Neuronal stem cell (in vitro differentiated cells): ENCODE measurements at regions not wholly inside any gene's neighbourhood (a gene's known extent, or its start where the extent isn't known, plus 50 kb on each side); places are given as distances from the start of the nearest gene placed in this dataset.

Experiments
- DNase-seq: peaks from one replicate; pipeline ENCODE4 v3.0.0-alpha.2; 2013; ENCODE audit warnings: low spot score
- H2AFZ ChIP-seq: one replicate; pipeline ENCODE4 v1.6.1; 2013; ENCODE audit warnings: mild to moderate bottlenecking, low read length, inconsistent platforms
- H2AK5ac ChIP-seq: 2 replicates; pipeline ENCODE4 v1.6.1; 2013; ENCODE audit warnings: low read depth, mild to moderate bottlenecking, inconsistent platforms, low read length, moderate library complexity, mixed read lengths
- H2BK120ac ChIP-seq: 2 replicates; pipeline ENCODE4 v1.6.1; 2013; ENCODE audit warnings: low read depth, mild to moderate bottlenecking, inconsistent platforms, low read length, moderate library complexity, mixed read lengths
- H2BK12ac ChIP-seq: one replicate; pipeline ENCODE4 v1.6.1; 2013; ENCODE audit warnings: low read length, inconsistent platforms
- H2BK15ac ChIP-seq: 2 replicates; pipeline ENCODE4 v1.6.1; 2013; ENCODE audit warnings: mild to moderate bottlenecking, low read length, inconsistent platforms, mixed read lengths
- H2BK5ac ChIP-seq: one replicate; pipeline ENCODE4 v1.6.1; 2013; ENCODE audit warnings: inconsistent platforms, mild to moderate bottlenecking, low read length, moderate library complexity
- H3K14ac ChIP-seq: one replicate; pipeline ENCODE4 v1.6.1; 2013; ENCODE audit warnings: low read length, inconsistent platforms
- H3K18ac ChIP-seq: 2 replicates; pipeline ENCODE4 v1.6.1; 2013; ENCODE audit warnings: low read length, inconsistent platforms
- H3K23ac ChIP-seq: 2 replicates; pipeline ENCODE4 v1.6.1; 2013; ENCODE audit warnings: low read depth, mild to moderate bottlenecking, mixed read lengths, low read length, inconsistent platforms; ENCODE audit not compliant: poor library complexity
- H3K27ac ChIP-seq: replicated peaks from 3 replicates; pipeline ENCODE4 v1.5.1; 2013; ENCODE audit warnings: low read length, inconsistent platforms
- H3K27me3 ChIP-seq, 3 experiments: 2 replicates each; pipeline ENCODE4 v1.6.1; 2013; ENCODE audit warnings: low read length in 3 of 3, mild to moderate bottlenecking in 2 of 3, inconsistent platforms in 1 of 3, low read depth in 1 of 3, mixed read lengths in 1 of 3, moderate library complexity in 1 of 3; ENCODE audit not compliant: control insufficient read depth in 3 of 3, insufficient read depth in 3 of 3
- H3K36me3 ChIP-seq, 2 donors: replicated peaks in 1 of 2; 2 replicates each; pipeline ENCODE4 v1.6.1; 2013; ENCODE audit warnings: low read length in 2 of 2; ENCODE audit not compliant: control insufficient read depth in 2 of 2, insufficient read depth in 2 of 2
- H3K4ac ChIP-seq: 2 replicates; pipeline ENCODE4 v1.6.1; 2013; ENCODE audit warnings: inconsistent platforms, mild to moderate bottlenecking, low read length, moderate library complexity
- H3K4me1 ChIP-seq, 2 donors: 1 replicate in 1 of 2; 2 replicates in 1 of 2; pipeline ENCODE4 v1.6.1; 2013; ENCODE audit warnings: low read length in 2 of 2, low read depth in 1 of 2; ENCODE audit not compliant: control insufficient read depth in 2 of 2, insufficient read depth in 1 of 2
- H3K4me2 ChIP-seq: one replicate; pipeline ENCODE4 v1.6.1; 2013; ENCODE audit warnings: mild to moderate bottlenecking, low read length, inconsistent platforms; ENCODE audit not compliant: insufficient read depth, poor library complexity, severe bottlenecking
- H3K4me3 ChIP-seq, 2 donors: 2 replicates each; pipeline ENCODE4 v1.5.1; 2013; ENCODE audit warnings: low read length in 2 of 2, mild to moderate bottlenecking in 2 of 2, inconsistent platforms in 1 of 2, moderate library complexity in 1 of 2
- H3K79me1 ChIP-seq: one replicate; pipeline ENCODE4 v1.6.1; 2013; ENCODE audit warnings: low read depth, mild to moderate bottlenecking, inconsistent platforms, low read length, moderate library complexity
- H3K9ac ChIP-seq: one replicate; pipeline ENCODE4 v1.6.1; 2013; ENCODE audit warnings: mild to moderate bottlenecking, low read depth, low read length, inconsistent platforms; ENCODE audit not compliant: poor library complexity
- H3K9me3 ChIP-seq, 2 donors: replicated peaks in 1 of 2; 2 replicates each; pipeline versions ENCODE3 to v1.6.1; 2013; ENCODE audit warnings: low read length in 2 of 2, mild to moderate bottlenecking in 2 of 2, inconsistent platforms in 1 of 2, low read depth in 1 of 2, mixed read lengths in 1 of 2, moderate library complexity in 1 of 2; ENCODE audit not compliant: control insufficient read depth in 2 of 2, insufficient read depth in 1 of 2
- H4K8ac ChIP-seq: one replicate; pipeline ENCODE4 v1.6.1; 2013; ENCODE audit warnings: low read depth, mild to moderate bottlenecking, inconsistent platforms, low read length, moderate library complexity
- H4K91ac ChIP-seq: one replicate; pipeline ENCODE4 v1.6.1; 2013; ENCODE audit warnings: low read length, low read depth, mild to moderate bottlenecking, inconsistent platforms; ENCODE audit not compliant: poor library complexity
- WGBS, 2 donors: extraction: QIAGEN DNeasy Blood & Tissue Kit; methylation state at CpG; one replicate each; pipeline ENCODE4 v1.1.7; 2013; ENCODE audit warnings: missing lambda C conversion rate in 2 of 2, mixed read lengths in 1 of 2; ENCODE audit not compliant: insufficient read length in 2 of 2, insufficient replicate concordance in 1 of 2; ENCODE audit errors: extremely low coverage in 2 of 2; 5-methylcytosine and 5-hydroxymethylcytosine counted together

- H2AK5ac ChIP-seq: no peak overlapping the region
- no peak overlapping the region for H2BK12ac ChIP-seq
- H3K4me1 ChIP-seq: no peaks in the 10 kb centered on the region
- no peak overlapping the region for H3K9ac ChIP-seq
- no peak overlapping the region for H3K23ac ChIP-seq
- no peak overlapping the region for H3K4me3 ChIP-seq
- no CpG with 5 or more reads among the region's 4 CpGs for WGBS, 2 donors
- H2BK15ac ChIP-seq: no peak overlapping the region
- no peak overlapping the region for H3K27ac ChIP-seq
- no peak overlapping the region for H3K18ac ChIP-seq
- H3K79me1 ChIP-seq: no peaks in the 10 kb centered on the region
- H4K8ac ChIP-seq: no peak overlapping the region
- no peak for DNase-seq
- no peak overlapping the region for H3K4ac ChIP-seq
- no peak overlapping the region for H4K91ac ChIP-seq
- H2BK120ac ChIP-seq: no peak overlapping the region
- no peaks in the 10 kb centered on the region for H3K27me3 ChIP-seq
- no peak overlapping the region for H3K14ac ChIP-seq
- H3K36me3 ChIP-seq: no peaks in the 10 kb centered on the region
- no peaks in the 10 kb centered on the region for H3K9me3 ChIP-seq
- no peak overlapping the region for H2AFZ ChIP-seq
- H2BK5ac ChIP-seq: no peak overlapping the region
- H3K4me2 ChIP-seq: no peak overlapping the region
Observed at GRCh38 chr16:8099586-8099985, 490.7 kb downstream of the TMEM114 start.

GRCh38 chr16:8098947-8099512 is 491.3 kb downstream of the TMEM114 start:
- no CpG with 5 or more reads among the region's 11 CpGs for WGBS, 2 donors
- Histone ChIP-seq H3K79me1 (no peaks in the 10 kb centered on the region), H3K4me1 (no peaks in the 10 kb centered on the region), H2AFZ (no peak overlapping the region), H2BK5ac (no peak overlapping the region), H3K4me2 (no peak overlapping the region), H3K27me3 (no peaks in the 10 kb centered on the region), H3K4me3 (no peak overlapping the region), H3K14ac (no peak overlapping the region), H2BK12ac (no peak overlapping the region), H2BK120ac (no peak overlapping the region), H3K4ac (no peak overlapping the region), H3K36me3 (no peaks in the 10 kb centered on the region), H2BK15ac (no peak overlapping the region), H2AK5ac (no peak overlapping the region), H4K8ac (no peak overlapping the region), H3K18ac (no peak overlapping the region), H3K9ac (no peak overlapping the region), H4K91ac (no peak overlapping the region), H3K9me3 (no peaks in the 10 kb centered on the region), H3K23ac (no peak overlapping the region), H3K27ac (no peak overlapping the region)
- no peak for DNase-seq

GRCh38 chr16:8096211-8096610 is 494.1 kb downstream of the TMEM114 start:
- H4K91ac ChIP-seq: no peak overlapping the region
- H2BK15ac ChIP-seq: no peak overlapping the region
- no peak overlapping the region for H3K14ac ChIP-seq
- no peak overlapping the region for H2BK5ac ChIP-seq
- H2AFZ ChIP-seq: no peak overlapping the region
- H3K23ac ChIP-seq: no peak overlapping the region
- whole genome bisulfite sequencing, 2 donors: no CpG with 5 or more reads among the region's 5 CpGs
- no peaks in the 10 kb centered on the region for H3K79me1 ChIP-seq
- no peak overlapping the region for H4K8ac ChIP-seq
- no peak overlapping the region for H3K4me2 ChIP-seq
- H3K18ac ChIP-seq: no peak overlapping the region
- DNase-seq: no peak
- H3K36me3 ChIP-seq: no peaks in the 10 kb centered on the region
- no peak overlapping the region for H2BK12ac ChIP-seq
- no peak overlapping the region for H3K9ac ChIP-seq
- H3K4me3 ChIP-seq: no peak overlapping the region
- H3K4me1 ChIP-seq: no peaks in the 10 kb centered on the region
- H3K27me3 ChIP-seq: no peaks in the 10 kb centered on the region
- H3K4ac ChIP-seq: no peak overlapping the region
- H2AK5ac ChIP-seq: no peak overlapping the region
- no peaks in the 10 kb centered on the region for H3K9me3 ChIP-seq
- H3K27ac ChIP-seq: no peak overlapping the region
- no peak overlapping the region for H2BK120ac ChIP-seq

DNA sequence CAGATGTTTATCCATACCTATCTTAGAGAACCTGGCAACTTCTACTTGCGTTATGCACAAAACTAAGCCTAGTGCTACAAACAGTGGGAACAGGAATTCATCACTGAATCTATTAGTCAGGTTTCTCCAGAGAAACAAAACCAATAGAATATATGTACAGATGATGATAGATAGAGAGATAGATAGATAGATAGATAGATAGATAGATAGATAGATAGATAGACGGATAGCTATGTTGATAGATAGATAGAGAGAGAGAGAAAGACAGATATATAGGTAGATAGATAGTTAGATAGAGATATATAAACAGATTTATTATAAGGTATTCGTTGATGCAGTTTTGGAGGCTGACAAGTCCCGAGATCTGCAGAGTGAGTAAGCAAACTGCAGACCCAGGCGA is 495.6 kb downstream of the TMEM114 start:
- no peaks in the 10 kb centered on the region for H3K27me3 ChIP-seq
- no peak overlapping the region for H2BK120ac ChIP-seq
- H3K27ac ChIP-seq: no peak overlapping the region
- no peaks in the 10 kb centered on the region for H3K9me3 ChIP-seq
- H3K18ac ChIP-seq: no peak overlapping the region
- H2AK5ac ChIP-seq: no peak overlapping the region
- 100% methylated on average over 1 of the region's 5 CpGs; no CpG with 5 or more reads in 1 of the 2 donors for WGBS, 2 donors
- no peak overlapping the region for H2AFZ ChIP-seq
- H3K79me1 ChIP-seq: no peaks in the 10 kb centered on the region
- no peak overlapping the region for H4K8ac ChIP-seq
- no peak overlapping the region for H3K4me2 ChIP-seq
- DNase-seq: no peak
- no peak overlapping the region for H2BK12ac ChIP-seq
- H3K4ac ChIP-seq: no peak overlapping the region
- no peak overlapping the region for H3K9ac ChIP-seq
- no peak overlapping the region for H3K4me3 ChIP-seq
- H3K36me3 ChIP-seq: no peaks in the 10 kb centered on the region
- no peak overlapping the region for H2BK5ac ChIP-seq
- H4K91ac ChIP-seq: no peak overlapping the region
- no peak overlapping the region for H3K23ac ChIP-seq
- H3K14ac ChIP-seq: no peak overlapping the region
- no peaks in the 10 kb centered on the region for H3K4me1 ChIP-seq
- no peak overlapping the region for H2BK15ac ChIP-seq
